ENCODE measurements at regions not wholly inside any gene's neighbourhood (a gene's known extent, or its start where the extent isn't known, plus 50 kb on each side); places are given as distances from the start of the nearest gene placed in this dataset.
A peak's percentile ranks its signal among the peaks of the same experiment; 100 is the strongest.

DNA sequence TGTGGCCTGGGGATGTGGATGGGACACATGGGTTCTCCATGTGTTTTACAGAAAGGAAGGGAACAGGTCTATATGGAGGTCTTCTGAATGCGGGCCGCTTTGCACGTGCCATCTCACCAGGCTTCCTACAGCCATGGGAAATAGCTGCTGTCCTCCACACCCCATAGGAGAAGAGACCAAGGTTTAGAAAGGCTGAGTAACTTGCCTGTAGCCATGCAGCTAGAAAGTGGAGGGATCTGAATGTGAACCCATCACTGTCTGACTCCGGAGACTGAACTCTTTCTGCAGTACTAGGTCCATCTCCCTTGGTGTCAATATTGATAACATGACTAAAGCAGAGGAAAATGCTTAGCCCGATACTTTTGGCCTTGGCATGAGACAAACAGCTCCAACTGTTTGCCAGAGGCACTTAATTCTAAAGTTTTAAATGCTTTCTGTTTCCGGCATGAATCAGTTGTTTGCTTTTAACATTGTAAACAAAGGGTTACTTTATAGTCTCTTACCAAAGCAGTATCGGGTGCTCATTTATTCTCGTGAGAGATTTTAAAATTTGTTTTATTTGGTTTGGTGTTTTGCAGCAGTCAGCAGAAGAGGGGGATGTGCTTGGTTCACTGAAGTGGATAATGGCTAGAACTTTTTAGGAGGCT, 64.8 kb upstream of the LOXL4 start:
- no peak for DNase-seq

DNA sequence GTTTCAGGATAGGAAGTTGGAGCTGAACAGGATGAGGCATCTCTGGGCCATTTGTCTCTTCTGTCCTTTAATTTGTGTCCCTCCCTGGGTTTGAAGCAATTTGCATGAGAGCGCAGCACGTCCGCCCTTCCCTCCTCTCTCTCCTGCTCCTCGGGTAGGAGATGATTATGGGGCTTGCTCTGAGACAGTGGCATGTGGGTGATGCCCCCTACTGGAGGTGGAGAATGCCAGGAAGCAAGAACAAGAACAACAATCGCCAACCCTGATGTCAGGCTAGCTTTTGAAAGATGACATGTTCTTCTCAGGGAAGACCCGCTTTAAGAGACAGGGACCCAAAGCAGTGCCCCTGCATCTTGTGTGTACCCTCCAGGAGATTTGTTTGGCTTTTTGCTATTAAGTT, 63.9 kb upstream of the LOXL4 start:
- no peak for DNase-seq

GRCh38 chr10:98330987-98331386, 63.0 kb upstream of the LOXL4 start:
- no peak for DNase-seq

DNA sequence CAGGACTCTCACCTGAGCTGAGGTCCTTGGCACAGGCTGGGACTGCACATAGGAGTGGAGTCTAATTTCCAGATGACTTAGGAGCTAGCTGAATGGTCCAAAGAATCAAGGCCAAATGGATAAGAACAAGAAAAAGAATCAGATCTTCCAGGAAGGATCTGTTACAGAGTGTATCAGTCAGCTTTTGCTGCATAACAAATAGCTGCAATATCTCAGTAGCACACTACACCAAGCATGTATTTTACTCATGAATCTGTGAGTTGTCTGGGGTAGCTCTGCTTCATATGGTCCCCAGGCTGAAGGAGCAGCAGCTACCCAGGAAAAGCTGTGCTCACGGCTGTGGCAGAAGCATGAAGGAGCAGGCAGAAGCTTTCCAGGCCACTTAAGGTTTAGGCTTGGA, 60.6 kb upstream of the LOXL4 start:
- DNase-seq = no peak

DNA sequence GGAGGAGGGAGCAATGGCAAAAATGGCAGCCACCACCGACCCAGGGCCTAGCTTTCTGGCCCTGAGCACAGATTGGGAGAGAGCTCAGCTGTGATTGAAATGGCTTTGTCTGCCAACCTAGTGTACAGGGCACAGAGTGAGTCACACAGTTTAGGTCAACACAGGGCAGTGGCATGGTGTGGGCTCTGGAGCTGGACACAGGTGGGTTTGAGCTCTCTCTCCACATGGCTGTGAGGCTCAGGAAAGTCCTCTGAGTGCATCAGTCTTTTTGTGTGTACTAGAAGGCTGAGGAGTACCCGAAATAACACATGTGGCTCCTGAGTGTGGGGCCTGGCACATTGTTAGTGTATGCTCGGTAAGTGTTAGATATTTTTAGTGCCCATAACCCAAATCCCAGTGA, 60.2 kb upstream of the LOXL4 start:
- no peak for DNase-seq

DNA sequence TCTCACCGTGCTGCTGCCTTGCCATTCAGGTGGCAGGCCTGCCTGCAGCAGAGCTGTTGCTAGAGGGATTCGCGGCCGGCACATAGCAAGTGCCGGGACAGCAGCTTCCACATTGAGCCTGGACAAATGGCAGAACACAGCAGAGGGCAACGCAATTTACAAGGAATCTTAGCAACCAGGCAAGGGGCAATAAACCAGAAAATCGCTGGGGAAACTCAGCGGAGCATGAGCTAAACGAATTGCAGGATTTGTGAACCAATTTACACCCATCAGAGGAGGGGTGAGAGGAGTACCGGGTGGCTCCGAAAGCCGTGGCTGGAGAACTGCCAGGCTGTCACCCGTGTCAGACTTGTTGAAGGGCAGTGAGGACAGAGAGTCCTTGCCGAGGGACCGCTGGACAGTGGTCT, 58.6 kb upstream of the LOXL4 start:
- DNase-seq = no peak

DNA sequence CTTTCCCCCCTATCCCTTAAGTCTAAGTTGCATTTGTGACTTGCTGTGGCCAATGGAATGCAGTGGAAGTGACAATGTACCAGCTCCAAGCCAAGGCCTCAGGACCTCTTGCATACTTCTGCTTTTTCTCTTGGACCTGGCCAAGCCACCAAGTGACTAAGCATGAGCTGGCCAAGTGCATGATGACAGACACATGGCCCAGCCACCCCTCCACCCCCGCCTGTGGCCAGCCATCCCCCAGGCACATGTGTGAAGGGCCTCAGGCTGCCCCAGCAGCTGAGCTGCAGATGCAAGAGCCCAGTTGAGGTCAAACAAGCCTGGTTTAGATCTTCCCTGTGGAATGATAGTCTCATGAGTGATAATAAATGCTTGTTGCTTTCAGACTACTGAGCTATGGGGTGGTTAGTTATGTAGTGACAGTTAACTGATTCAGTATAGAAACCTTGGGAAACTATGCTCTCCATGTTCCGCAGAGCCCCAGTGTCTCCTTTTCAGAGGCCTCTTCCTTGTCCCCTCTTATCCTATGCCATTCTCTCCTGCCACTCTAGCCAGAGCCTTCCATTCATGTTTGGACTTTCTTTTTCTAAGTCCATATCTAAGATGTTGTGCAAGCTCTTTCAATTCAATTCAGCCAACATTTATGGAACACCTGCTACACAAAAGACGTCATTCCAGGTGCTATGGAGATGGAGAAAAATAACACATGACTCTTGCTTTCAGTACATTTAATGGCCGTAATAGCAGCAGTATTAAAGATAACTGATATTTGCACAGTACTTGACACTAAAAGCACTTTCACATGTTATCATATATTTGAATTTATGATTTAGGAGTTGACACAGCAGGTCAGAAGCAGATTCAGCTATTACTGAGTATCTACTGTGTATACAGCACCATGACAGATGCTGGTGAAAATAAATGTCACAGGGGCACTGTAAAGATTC, 55.5 kb upstream of the LOXL4 start:
- DNase-seq = peak; percentile 9

DNA sequence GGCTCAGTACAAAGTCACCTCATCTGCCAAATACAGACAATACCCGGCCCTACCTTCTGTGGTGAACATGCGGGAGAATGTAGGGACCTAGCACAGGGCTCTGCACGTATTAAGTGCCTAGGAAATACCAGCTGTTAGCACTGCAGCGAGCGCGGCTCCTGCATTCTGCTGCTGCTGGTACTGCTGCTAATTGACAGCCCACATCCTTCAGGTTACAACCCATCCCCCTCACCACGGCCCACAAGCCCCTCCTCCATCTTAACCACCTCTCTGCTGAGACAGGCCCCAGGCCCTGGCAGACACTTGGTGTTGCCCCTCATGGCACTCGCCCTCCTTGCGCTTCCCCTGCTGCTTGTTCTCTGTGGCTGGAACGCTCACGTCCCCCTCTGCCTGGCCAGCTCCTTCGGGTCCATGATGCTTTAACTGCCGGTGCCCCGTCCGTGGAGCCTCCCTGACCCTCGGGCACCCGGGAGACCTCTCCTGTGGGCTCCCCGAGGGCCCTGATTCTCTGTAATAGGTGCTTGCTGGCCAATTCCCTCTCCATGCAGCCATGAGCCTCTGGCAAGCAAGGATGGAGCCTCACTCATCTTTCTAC, 53.3 kb upstream of the LOXL4 start:
- DNase-seq = no peak

DNA sequence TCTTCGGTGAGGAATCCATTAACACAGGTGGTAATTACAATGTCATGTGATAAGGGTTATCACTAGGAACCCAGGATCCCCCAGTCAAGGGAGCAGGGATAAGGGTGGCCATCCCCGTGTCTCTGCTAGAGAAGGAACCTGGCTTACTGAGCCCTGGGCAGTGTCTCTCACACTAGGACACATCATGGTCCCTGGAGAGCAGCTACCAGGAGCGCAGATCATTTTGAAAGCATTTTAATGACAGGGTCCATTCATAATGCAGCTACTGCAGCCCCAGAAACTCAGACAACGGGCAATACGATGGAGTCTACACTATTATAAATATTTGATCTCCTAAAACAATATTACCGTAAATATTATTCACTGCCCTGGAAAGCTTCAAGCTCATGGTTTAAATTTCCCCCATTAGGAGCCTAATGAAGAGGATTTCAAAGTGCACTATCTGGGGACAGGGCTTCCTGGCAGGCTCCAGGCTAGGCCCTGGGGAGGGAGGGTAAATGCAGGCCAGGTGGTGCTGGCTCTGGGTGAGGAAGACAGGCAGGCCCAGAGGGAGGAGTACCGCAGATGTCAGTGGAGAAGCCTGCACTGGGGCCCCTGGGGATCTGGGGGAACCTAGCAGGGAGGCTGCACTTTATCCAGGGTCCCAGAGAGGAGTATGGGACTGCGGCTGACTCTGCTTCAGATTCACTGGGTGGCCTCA, 52.6 kb upstream of the LOXL4 start:
- no peak for DNase-seq

DNA sequence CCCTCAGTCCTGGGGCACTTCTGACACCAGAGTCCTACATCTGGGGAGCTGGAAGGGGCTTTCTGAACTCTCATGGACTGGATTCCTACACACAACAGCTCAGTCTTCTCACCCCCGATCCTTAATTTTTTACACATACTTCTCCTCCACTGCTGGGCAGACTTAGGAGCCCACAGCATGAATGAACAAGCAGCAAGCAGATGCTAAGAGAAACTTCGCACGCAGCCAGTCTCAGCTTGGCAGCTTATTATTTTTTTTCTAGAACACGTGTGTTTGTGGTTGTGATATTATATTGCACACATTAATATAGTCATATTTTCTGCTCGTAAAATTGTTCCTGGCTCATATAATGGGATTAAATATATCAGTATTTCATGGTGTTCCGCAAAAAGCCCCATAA, 50.9 kb upstream of the LOXL4 start:
- DNase-seq = no peak
